Neural progenitor cell (in vitro differentiated cells): ENCODE measurements at regions not wholly inside any gene's neighbourhood (a gene's known extent, or its start where the extent isn't known, plus 50 kb on each side); places are given as distances from the start of the nearest gene placed in this dataset.

ENCODE experiments used
- DNase-seq: peaks from one replicate; pipeline ENCODE4 v3.0.0-alpha.2; 2016; ENCODE audit warnings: low spot score
- H2AFZ ChIP-seq: fragments of 200-600 bp; sonication (generic); replicated peaks from 2 replicates; pipeline ENCODE4 v1.6.1; 2016; ENCODE audit warnings: antibody characterized with exemption
- H3F3A ChIP-seq: fragments of 200-600 bp; sonication (generic); 2 replicates; pipeline ENCODE4 v1.6.1; 2016; ENCODE audit warnings: antibody characterized with exemption, low read depth
- H3K27ac ChIP-seq: fragments of 200-600 bp; sonication (generic); 2 replicates; pipeline ENCODE4 v1.5.1; 2016; ENCODE audit warnings: mild to moderate bottlenecking
- H3K27me3 ChIP-seq: fragments of 200-600 bp; sonication (generic); 2 replicates; pipeline ENCODE4 v1.6.1; 2016; ENCODE audit warnings: mild to moderate bottlenecking, moderate library complexity
- H3K36me3 ChIP-seq: fragments of 200-600 bp; sonication (generic); 2 replicates; pipeline ENCODE4 v1.5.1; 2016
- H3K4me1 ChIP-seq: fragments of 200-600 bp; sonication (generic); 2 replicates; pipeline ENCODE4 v1.6.1; 2016; ENCODE audit warnings: mixed run types
- H3K4me2 ChIP-seq: fragments of 200-600 bp; sonication (generic); 2 replicates; pipeline ENCODE4 v1.6.1; 2016
- H3K4me3 ChIP-seq: fragments of 200-600 bp; sonication (generic); 2 replicates; pipeline ENCODE4 v1.5.1; 2016
- H3K79me2 ChIP-seq: fragments of 200-600 bp; sonication (generic); 2 replicates; pipeline ENCODE4 v1.6.1; 2016; ENCODE audit warnings: low read depth
- H3K9ac ChIP-seq: fragments of 200-600 bp; sonication (generic); 2 replicates; pipeline ENCODE4 v1.6.1; 2016
- H3K9me3 ChIP-seq: fragments of 200-600 bp; sonication (generic); 2 replicates; pipeline ENCODE4 v1.5.1; 2016; ENCODE audit warnings: low read depth
- H4K20me1 ChIP-seq: fragments of 200-600 bp; sonication (generic); 2 replicates; pipeline ENCODE4 v1.6.1; 2016; ENCODE audit warnings: low read depth
- H3K27ac Mint-ChIP-seq: 3 replicates; pipeline ENCODE4 v1.8.0; 2021; ENCODE audit warnings: mixed read lengths
- H3K27me3 Mint-ChIP-seq: 2 replicates; pipeline ENCODE4 v1.8.0; 2022; ENCODE audit warnings: low read depth, mild to moderate bottlenecking, inconsistent platforms, moderate library complexity, mixed read lengths; ENCODE audit not compliant: insufficient read depth
- H3K36me3 Mint-ChIP-seq: 3 replicates; pipeline ENCODE4 v1.8.0; 2021; ENCODE audit warnings: mixed read lengths
- H3K4me1 Mint-ChIP-seq: 3 replicates; pipeline ENCODE4 v1.8.0; 2021; ENCODE audit warnings: mixed read lengths
- H3K4me3 Mint-ChIP-seq: 3 replicates; pipeline ENCODE4 v1.8.0; 2021; ENCODE audit warnings: mild to moderate bottlenecking, moderate library complexity, mixed read lengths
- H3K9me3 Mint-ChIP-seq: 3 replicates; pipeline ENCODE4 v1.8.0; 2020; ENCODE audit warnings: mixed read lengths
- EZH2 ChIP-seq: fragments of 200-600 bp; sonication (generic); IDR thresholded peaks from 2 replicates; pipeline ENCODE4 v1.6.1; 2017; ENCODE audit warnings: antibody characterized with exemption, mild to moderate bottlenecking, moderate library complexity
- EZH2phosphoT487 ChIP-seq: fragments of 200-600 bp; sonication (generic); IDR thresholded peaks from 2 replicates; pipeline ENCODE4 v1.6.1; 2017; ENCODE audit warnings: antibody characterized with exemption
- TF ChIP-seq, protein P1 (sequence below): fragments of 200-600 bp; sonication (generic); IDR thresholded peaks from 2 replicates; pipeline ENCODE4 v1.5.1; 2017; ENCODE audit warnings: antibody characterized with exemption, mild to moderate bottlenecking

- peaks cover 4% of the 10 kb centered on the region for H3K27me3 Mint-ChIP-seq
- H3K9me3 Mint-ChIP-seq, result peaks cover 2% of the 10 kb centered on the region
- TF ChIP-seq, protein P1, sequence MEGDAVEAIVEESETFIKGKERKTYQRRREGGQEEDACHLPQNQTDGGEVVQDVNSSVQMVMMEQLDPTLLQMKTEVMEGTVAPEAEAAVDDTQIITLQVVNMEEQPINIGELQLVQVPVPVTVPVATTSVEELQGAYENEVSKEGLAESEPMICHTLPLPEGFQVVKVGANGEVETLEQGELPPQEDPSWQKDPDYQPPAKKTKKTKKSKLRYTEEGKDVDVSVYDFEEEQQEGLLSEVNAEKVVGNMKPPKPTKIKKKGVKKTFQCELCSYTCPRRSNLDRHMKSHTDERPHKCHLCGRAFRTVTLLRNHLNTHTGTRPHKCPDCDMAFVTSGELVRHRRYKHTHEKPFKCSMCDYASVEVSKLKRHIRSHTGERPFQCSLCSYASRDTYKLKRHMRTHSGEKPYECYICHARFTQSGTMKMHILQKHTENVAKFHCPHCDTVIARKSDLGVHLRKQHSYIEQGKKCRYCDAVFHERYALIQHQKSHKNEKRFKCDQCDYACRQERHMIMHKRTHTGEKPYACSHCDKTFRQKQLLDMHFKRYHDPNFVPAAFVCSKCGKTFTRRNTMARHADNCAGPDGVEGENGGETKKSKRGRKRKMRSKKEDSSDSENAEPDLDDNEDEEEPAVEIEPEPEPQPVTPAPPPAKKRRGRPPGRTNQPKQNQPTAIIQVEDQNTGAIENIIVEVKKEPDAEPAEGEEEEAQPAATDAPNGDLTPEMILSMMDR, result no peak
- Histone ChIP-seq H3K36me3 (no peaks in the 10 kb centered on the region), H3K27me3 (no peaks in the 10 kb centered on the region), H3K4me3 (no peak overlapping the region), H3K27ac (no peak overlapping the region), H3K9ac (no peak overlapping the region), H3K4me2 (no peak overlapping the region), H3K9me3 (no peaks in the 10 kb centered on the region), H4K20me1 (no peaks in the 10 kb centered on the region), H3K4me1 (no peaks in the 10 kb centered on the region), H3F3A (no peaks in the 10 kb centered on the region), H2AFZ (no peak overlapping the region), H3K79me2 (no peaks in the 10 kb centered on the region)
- no peak overlapping the region for H3K27ac Mint-ChIP-seq
- no peak for DNase-seq
- no peaks in the 10 kb centered on the region for H3K4me1 Mint-ChIP-seq
- no peak overlapping the region for H3K4me3 Mint-ChIP-seq
- no peaks in the 10 kb centered on the region for H3K36me3 Mint-ChIP-seq
Measured at GRCh38 chr2:103552775-103553174, 790.9 kb downstream of the TMEM182 start.

DNA sequence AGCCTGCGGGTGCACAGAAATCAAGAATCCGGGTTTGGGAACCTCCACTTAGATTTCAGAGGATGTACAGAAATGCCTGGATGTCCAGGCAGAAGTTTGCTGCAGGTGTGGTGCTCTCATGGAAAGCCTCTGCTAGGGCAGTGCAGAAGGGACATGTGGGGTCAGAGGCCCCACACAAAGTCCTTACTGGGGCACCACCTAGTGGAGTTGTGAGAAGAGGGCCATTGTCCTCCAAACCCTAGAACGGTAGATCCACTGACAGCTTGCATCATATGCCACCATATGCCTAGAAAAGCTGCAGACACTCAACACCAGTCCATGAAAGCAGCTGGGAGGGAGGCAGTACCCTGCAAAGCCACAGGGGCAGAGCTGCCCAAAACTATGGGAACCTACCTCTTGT, 833.0 kb downstream of the TMEM182 start:
- Histone ChIP-seq H3K27ac (no peak overlapping the region), H3K4me3 (no peak overlapping the region), H3K9ac (no peak overlapping the region), H3K79me2 (no peaks in the 10 kb centered on the region), H3K36me3 (peaks cover 4% of the 10 kb centered on the region), H2AFZ (no peak overlapping the region), H3K4me1 (no peaks in the 10 kb centered on the region), H3K9me3 (no peaks in the 10 kb centered on the region), H4K20me1 (no peaks in the 10 kb centered on the region), H3F3A (no peaks in the 10 kb centered on the region), H3K4me2 (no peak overlapping the region), H3K27me3 (no peaks in the 10 kb centered on the region)
- Mint-ChIP-seq H3K27me3 (peaks cover 5% of the 10 kb centered on the region), H3K4me3 (no peak overlapping the region), H3K4me1 (no peaks in the 10 kb centered on the region), H3K9me3 (peaks cover 46% of the 10 kb centered on the region), H3K36me3 (peaks cover 5% of the 10 kb centered on the region), H3K27ac (no peak overlapping the region)
- no peak for DNase-seq
- no peak for TF ChIP-seq EZH2phosphoT487

DNA sequence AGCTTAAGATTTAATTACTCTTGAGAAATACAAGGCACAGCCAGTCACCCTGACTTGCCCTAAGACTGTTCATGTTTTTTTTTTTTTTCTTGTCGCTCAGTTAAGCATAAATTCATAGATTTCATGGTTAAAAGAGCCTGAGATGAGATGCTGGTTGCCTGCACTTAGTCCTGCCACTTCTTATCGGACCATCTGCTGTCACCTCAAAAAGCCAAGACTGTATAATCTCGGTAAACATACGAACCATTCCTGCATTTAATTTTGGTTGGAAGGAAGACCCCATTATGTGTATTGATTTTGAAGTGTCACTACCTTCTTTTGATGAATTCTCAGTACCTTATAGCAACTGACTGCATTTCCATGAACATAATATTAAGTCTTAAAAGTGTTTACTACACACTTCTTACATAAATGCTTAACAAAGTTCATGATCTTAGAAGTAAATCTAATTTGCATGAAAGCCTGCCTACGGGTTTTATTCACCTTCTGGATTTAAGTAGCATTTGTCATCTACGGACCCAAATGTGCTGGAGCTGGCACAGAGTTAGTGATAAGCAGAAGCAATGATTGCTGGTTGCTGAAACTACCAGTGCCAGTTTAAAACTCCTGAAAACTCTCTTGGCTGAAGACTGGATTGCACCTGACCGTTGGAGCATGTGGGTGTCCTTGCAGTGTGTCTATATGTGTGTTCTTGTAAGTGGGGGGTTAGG, 843.4 kb downstream of the TMEM182 start:
- no peaks in the 10 kb centered on the region for H3F3A ChIP-seq
- no peak overlapping the region for H3K4me2 ChIP-seq
- no peak overlapping the region for H3K27ac ChIP-seq
- H3K79me2 ChIP-seq, result no peaks in the 10 kb centered on the region
- TF ChIP-seq, protein P1, result no peak
- TF ChIP-seq EZH2phosphoT487, result no peak
- TF ChIP-seq EZH2, result no peak
- H3K36me3 ChIP-seq, result no peaks in the 10 kb centered on the region
- H3K4me3 ChIP-seq, result no peak overlapping the region
- H3K9me3 Mint-ChIP-seq, result peaks cover 23% of the 10 kb centered on the region
- no peaks in the 10 kb centered on the region for H3K4me1 ChIP-seq
- no peak overlapping the region for H3K4me3 Mint-ChIP-seq
- DNase-seq, result no peak
- no peak overlapping the region for H2AFZ ChIP-seq
- no peaks in the 10 kb centered on the region for H3K27me3 ChIP-seq
- H4K20me1 ChIP-seq, result no peaks in the 10 kb centered on the region
- H3K36me3 Mint-ChIP-seq, result peaks cover 2% of the 10 kb centered on the region
- H3K9me3 ChIP-seq, result no peaks in the 10 kb centered on the region
- peaks cover 3% of the 10 kb centered on the region for H3K4me1 Mint-ChIP-seq
- H3K27ac Mint-ChIP-seq, result no peak overlapping the region
- H3K27me3 Mint-ChIP-seq, result no peaks in the 10 kb centered on the region
- H3K9ac ChIP-seq, result no peak overlapping the region

DNA sequence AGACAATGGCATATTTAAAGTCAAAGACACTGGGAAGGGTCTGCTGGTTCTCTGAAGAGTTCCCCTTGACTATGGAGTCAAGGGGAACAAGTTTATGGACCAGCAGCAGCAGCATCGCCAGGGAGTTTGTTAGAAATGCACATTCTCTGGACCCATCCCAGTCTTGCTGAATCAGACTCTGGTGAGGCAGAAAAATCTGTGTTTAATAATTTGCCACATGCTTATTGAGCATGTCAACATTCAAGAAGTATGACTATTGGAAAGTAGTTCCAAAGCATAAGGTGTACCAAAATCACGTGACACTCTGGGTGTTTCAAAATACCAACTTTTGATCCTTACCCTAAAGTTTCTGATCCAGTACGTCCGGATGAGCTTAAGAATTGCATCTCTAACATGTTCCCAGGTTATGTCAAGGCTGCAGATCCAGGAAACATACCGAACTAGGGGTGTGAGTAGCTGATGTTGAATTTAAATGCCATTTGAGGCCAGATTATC, 853.8 kb downstream of the TMEM182 start:
- no peak overlapping the region for H3K27ac ChIP-seq
- no peak for DNase-seq
- H3K27me3 Mint-ChIP-seq, result peaks cover 8% of the 10 kb centered on the region
- no peak overlapping the region for H3K27ac Mint-ChIP-seq
- H3K9ac ChIP-seq, result no peak overlapping the region
- H3K4me1 Mint-ChIP-seq, result no peaks in the 10 kb centered on the region
- H3K4me3 ChIP-seq, result no peak overlapping the region
- H3K79me2 ChIP-seq, result no peaks in the 10 kb centered on the region
- H3K9me3 ChIP-seq, result no peaks in the 10 kb centered on the region
- no peaks in the 10 kb centered on the region for H3K4me1 ChIP-seq
- H3F3A ChIP-seq, result no peaks in the 10 kb centered on the region
- H2AFZ ChIP-seq, result no peak overlapping the region
- H3K36me3 Mint-ChIP-seq, result no peaks in the 10 kb centered on the region
- no peaks in the 10 kb centered on the region for H3K36me3 ChIP-seq
- H3K9me3 Mint-ChIP-seq, result peaks cover 6% of the 10 kb centered on the region
- no peak overlapping the region for H3K4me3 Mint-ChIP-seq
- H3K27me3 ChIP-seq, result no peaks in the 10 kb centered on the region
- TF ChIP-seq EZH2phosphoT487 (no peak), EZH2 (no peak)
- TF ChIP-seq, protein P1, result no peak
- H4K20me1 ChIP-seq, result no peaks in the 10 kb centered on the region
- H3K4me2 ChIP-seq, result no peak overlapping the region
